Fibroblast of mammary gland (primary cell): ENCODE measurements at regions not wholly inside any gene's neighbourhood (a gene's known extent, or its start where the extent isn't known, plus 50 kb on each side); places are given as distances from the start of the nearest gene placed in this dataset.

Experiments used
- DNase-seq: peaks from one replicate; pipeline ENCODE4 v3.0.0-alpha.2; 2010; ENCODE audit warnings: low read depth
- H3K4me3 ChIP-seq: 2 replicates; pipeline ENCODE4 v1.5.1; 2011; ENCODE audit warnings: low read depth, mild to moderate bottlenecking, low read length, moderate library complexity; ENCODE audit not compliant: control insufficient read depth
- TF ChIP-seq, protein P1 (sequence below): conservative IDR thresholded peaks from 2 replicates; pipeline ENCODE4 v1.5.1; 2011; ENCODE audit warnings: low read depth, low read length, inconsistent platforms; ENCODE audit not compliant: control insufficient read depth, insufficient read depth

DNA sequence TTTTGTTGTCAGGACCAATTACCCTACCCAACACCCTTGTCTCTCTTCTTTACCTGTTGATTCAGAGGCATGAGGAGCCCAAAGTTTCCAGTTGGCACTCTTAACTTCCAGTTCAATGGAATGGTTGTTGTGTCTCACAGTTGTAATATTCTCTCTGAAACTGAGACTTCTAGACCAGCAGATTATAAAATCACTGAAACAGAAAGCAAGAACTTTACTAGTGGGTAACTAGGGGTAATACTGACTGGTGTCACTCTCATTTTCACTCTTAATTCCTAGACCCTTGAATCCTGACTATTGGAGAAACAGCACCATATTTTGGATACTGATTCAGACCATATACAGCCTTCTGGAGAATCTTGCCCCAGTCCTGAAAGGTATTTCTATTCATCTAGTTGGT is 140.2 kb upstream of the MMS22L start:
- TF ChIP-seq, protein P1, sequence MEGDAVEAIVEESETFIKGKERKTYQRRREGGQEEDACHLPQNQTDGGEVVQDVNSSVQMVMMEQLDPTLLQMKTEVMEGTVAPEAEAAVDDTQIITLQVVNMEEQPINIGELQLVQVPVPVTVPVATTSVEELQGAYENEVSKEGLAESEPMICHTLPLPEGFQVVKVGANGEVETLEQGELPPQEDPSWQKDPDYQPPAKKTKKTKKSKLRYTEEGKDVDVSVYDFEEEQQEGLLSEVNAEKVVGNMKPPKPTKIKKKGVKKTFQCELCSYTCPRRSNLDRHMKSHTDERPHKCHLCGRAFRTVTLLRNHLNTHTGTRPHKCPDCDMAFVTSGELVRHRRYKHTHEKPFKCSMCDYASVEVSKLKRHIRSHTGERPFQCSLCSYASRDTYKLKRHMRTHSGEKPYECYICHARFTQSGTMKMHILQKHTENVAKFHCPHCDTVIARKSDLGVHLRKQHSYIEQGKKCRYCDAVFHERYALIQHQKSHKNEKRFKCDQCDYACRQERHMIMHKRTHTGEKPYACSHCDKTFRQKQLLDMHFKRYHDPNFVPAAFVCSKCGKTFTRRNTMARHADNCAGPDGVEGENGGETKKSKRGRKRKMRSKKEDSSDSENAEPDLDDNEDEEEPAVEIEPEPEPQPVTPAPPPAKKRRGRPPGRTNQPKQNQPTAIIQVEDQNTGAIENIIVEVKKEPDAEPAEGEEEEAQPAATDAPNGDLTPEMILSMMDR, result no peak
- no peak for DNase-seq
- H3K4me3 ChIP-seq, result no peak overlapping the region

DNA sequence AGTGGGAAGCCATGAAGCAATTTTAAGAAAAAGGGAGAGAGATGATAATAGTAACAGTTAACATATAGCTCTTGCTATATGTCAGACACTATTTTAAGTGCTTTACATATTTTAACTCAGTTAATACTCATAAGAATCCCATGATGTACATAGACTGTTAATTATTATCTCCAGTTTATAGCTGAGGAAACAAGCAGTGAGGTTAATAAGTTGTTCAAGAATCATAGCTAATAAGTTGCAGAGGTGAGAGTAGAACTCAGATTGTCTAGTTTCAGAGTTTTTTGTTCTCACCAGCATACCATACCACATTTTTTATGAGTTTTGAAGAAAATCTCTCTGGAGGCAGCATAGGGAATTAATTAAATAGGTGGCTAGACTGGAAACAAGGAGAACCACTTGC is 144.6 kb upstream of the MMS22L start:
- DNase-seq, result no peak
- TF ChIP-seq, protein P1, result no peak
- H3K4me3 ChIP-seq, result no peak overlapping the region

DNA sequence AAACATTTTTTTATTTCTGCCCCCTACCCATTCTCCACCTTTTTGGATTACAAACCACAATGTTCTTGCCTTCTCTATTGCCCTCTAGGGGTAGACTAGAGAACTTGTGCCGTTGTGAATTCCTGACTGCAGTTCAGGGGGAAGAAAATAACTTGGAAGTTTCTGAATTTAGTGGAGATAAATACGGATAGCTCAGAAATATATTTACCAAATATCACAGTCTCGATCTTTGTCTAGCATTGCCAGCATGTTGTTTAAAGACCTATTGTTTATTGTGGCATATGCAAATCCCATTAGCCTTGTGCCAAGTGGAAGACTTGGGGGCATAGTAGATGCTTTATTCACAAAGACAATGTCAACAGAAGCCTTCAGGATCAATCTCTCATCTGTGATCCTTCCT is 154.1 kb upstream of the MMS22L start:
- TF ChIP-seq, protein P1, result peak; percentile 87
- DNase-seq, result peak; percentile 26

DNA sequence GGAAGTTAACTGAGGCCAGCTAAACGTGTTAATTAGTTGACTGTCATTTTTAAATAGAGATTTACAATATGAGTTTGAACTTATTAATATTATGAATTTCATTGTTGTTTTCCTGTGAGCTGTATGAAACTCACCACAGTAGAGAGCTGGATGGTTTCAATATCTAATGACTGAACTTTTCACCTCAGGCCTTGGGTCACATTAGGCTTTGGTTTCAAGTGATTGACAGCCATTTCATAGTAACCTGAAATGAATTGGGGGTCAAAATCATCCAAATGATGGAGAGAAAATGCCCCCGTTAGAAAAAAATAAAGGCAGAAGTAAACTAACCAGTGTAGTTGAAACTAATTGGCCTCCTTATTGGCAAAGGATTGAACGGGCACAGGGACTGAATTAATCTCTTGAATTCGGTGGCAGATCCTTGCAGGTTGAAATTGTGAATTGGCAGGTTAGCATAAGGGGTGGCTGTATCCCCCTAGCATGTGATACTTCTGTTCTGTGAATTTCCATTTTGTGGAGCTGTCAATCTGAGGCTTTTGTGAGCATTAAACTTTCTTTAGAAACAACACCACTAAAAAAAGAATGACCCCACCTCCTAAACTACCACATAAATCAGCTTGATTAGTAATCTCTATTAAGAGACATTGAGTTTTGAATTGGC is 155.1 kb upstream of the MMS22L start:
- H3K4me3 ChIP-seq, result no peak overlapping the region
- TF ChIP-seq, protein P1, result no peak
- no peak for DNase-seq

More for the DNA sequence above, 154.1 kb upstream of the MMS22L start:
- H3K4me3 ChIP-seq, result no peak overlapping the region

DNA sequence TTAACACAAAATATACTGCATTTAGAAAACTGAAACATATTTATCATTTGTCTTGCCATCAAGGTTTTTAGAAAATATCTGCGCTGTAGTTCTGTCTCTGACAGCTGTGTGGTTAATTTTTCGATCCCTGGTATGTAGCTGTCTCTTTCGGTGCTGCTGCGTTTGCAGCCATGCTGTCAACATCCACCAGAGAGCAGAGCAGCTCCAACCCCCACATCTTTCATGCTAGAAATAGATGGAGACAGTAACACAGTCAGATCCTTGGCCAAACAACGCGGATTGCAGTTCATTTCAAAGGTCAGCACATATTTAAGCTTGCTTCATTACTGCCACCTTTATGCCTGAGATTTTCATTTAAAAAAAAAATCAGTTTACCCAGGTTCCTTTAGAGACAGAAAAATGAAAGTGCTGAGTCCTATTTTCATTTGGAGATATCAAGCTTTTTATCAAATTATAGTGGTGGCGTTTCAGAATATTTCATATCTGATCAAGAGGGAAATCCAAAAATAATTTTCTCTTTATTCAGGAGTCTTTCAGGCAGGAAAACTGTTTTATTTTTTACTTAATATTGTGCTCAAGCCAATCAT is 157.7 kb upstream of the MMS22L start:
- no peak overlapping the region for H3K4me3 ChIP-seq
- TF ChIP-seq, protein P1, result peak; percentile 44
- peak; percentile 33 for DNase-seq

DNA sequence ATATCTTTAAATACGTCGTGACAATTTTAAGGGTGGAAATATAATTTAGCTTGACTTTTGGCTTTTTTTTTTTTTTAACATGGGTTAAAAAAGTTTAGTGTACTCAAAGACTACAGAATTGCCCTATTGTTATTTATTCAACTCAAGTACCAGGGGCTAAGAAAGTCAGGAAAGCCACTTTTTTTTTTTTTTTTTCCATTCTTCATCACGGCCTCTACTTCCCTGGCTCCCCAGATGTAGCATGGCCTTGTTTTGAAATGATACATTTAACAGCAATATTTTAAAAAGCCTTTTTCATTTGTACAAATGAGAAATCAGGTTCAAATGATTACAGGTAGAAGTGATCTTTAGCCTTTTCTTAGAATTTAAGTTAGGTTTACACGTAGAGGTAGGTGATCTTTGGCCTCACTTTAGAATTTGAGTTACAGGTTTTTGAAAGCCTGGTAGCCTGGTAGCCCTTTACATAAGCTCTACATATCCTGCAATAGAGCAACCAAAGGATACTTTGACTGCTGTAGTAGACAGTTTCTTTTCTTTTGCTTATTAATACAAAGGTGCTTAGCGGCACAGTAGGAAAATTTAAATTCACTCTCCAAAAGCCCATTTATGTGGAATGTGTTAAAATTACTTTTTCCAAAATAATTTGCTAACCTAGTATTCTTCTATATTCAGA is 160.5 kb upstream of the MMS22L start:
- no peak for DNase-seq
- TF ChIP-seq, protein P1, result no peak
- no peak overlapping the region for H3K4me3 ChIP-seq
